ENCODE measurements at regions not wholly inside any gene's neighbourhood (a gene's known extent, or its start where the extent isn't known, plus 50 kb on each side); places are given as distances from the start of the nearest gene placed in this dataset.

GRCh38 chr2:151161821-151162551, 99.7 kb downstream of the RBM43 start:
- Histone ChIP-seq H3K9me2 (ENCODE audit: insufficient read depth) (peaks cover 14% of the 10 kb centered on the region), H3K4me2 (peak overlapping the region; percentile 14; the same call in 1 of the 2 replicates), H3F3A (replicated peaks; ENCODE audit: low read depth) (no peaks in the 10 kb centered on the region), H4K20me1 (replicated peaks; ENCODE audit: insufficient read depth) (no peaks in the 10 kb centered on the region), H3K4me1 (ENCODE audit: insufficient read depth) (peaks cover 24% of the 10 kb centered on the region), H2AFZ (no peak overlapping the region), H3K27me3 (ENCODE audit: insufficient read depth) (no peaks in the 10 kb centered on the region), H3K36me3 (ENCODE audit: insufficient read depth) (no peaks in the 10 kb centered on the region), H3K4me3 (no peak overlapping the region), H3K79me2 (replicated peaks; ENCODE audit: insufficient read depth) (no peaks in the 10 kb centered on the region), H3K27ac (ENCODE audit: low read depth) (no peak overlapping the region)
- Mint-ChIP-seq H3K4me1 (peaks cover 37% of the 10 kb centered on the region), H3K4me3 (no peak overlapping the region), H3K9me3 (no peaks in the 10 kb centered on the region), H3K27ac (0 out of 2 replicates have a peak overlapping the region, but pooled peaks have one; percentile 8), H3K27me3 (ENCODE audit: insufficient read depth, low read depth, poor library complexity) (no peaks in the 10 kb centered on the region), H3K36me3 (ENCODE audit: low read depth) (no peaks in the 10 kb centered on the region; the same call in 2 of the 3 replicates)
- DNase-seq (ENCODE audit: low spot score), result peak; percentile 28
- ATAC-seq, result peak; percentile 68
- TF ChIP-seq CREB1 (CRISPR knock-in tag; IDR thresholded peaks at IDR 0.05; ENCODE audit: low read depth), result no peak
- TF ChIP-seq ZNF331 (CRISPR knock-in tag; IDR thresholded peaks at IDR 0.05; ENCODE audit: low read depth), result no peak
- TF ChIP-seq REST (IDR thresholded peaks at IDR 0.05; ENCODE audit: unreplicated experiment), result no peak
- TF ChIP-seq POLR2AphosphoS5 (IDR thresholded peaks at IDR 0.05; ENCODE audit: low read depth), result no peak
- TF ChIP-seq CTCF (conservative IDR thresholded peaks at IDR 0.05; ENCODE audit: low read depth in 2 of 2), result peak; percentile 33 to 64; a peak in 3 of 4 replicates
- no peak for TF ChIP-seq EZH2 (IDR thresholded peaks at IDR 0.05; ENCODE audit: low read depth, unreplicated experiment)

- DNase-seq (ENCODE audit: low spot score) (no peak), ATAC-seq (no peak)
- Mint-ChIP-seq H3K4me3 (no peak overlapping the region), H3K9me3 (no peaks in the 10 kb centered on the region), H3K27ac (no peak overlapping the region), H3K36me3 (ENCODE audit: low read depth) (no peaks in the 10 kb centered on the region), H3K4me1 (peaks cover 25% of the 10 kb centered on the region), H3K27me3 (ENCODE audit: insufficient read depth, low read depth, poor library complexity) (peaks cover 2% of the 10 kb centered on the region)
- Histone ChIP-seq H3K9me2 (ENCODE audit: insufficient read depth) (no peaks in the 10 kb centered on the region), H4K20me1 (replicated peaks; ENCODE audit: insufficient read depth) (no peaks in the 10 kb centered on the region), H3K4me3 (no peak overlapping the region), H3K4me1 (ENCODE audit: insufficient read depth) (peaks cover 16% of the 10 kb centered on the region), H3K4me2 (no peak overlapping the region), H3K36me3 (ENCODE audit: insufficient read depth) (no peaks in the 10 kb centered on the region), H3K27me3 (ENCODE audit: insufficient read depth) (no peaks in the 10 kb centered on the region), H2AFZ (no peak overlapping the region; the same call in 1 of the 2 replicates), H3K79me2 (replicated peaks; ENCODE audit: insufficient read depth) (no peaks in the 10 kb centered on the region), H3F3A (replicated peaks; ENCODE audit: low read depth) (no peaks in the 10 kb centered on the region), H3K27ac (ENCODE audit: low read depth) (no peak overlapping the region)
- TF ChIP-seq ETS1 (IDR thresholded peaks at IDR 0.05) (no peak), NANOG (IDR thresholded peaks at IDR 0.05; ENCODE audit: borderline replicate concordance) (no peak), ZNF331 (CRISPR knock-in tag; IDR thresholded peaks at IDR 0.05; ENCODE audit: low read depth) (no peak), STAT1 (IDR thresholded peaks at IDR 0.05; ENCODE audit: unreplicated experiment) (no peak), REST (IDR thresholded peaks at IDR 0.05; ENCODE audit: unreplicated experiment) (no peak), CTCF (conservative IDR thresholded peaks at IDR 0.05; ENCODE audit: low read depth in 2 of 2) (no peak), EZH2phosphoT487 (IDR thresholded peaks at IDR 0.05; ENCODE audit: unreplicated experiment) (no peak)
Measured at GRCh38 chr2:151159109-151159662, 102.5 kb downstream of the RBM43 start.

Data from GM23338 (cell line).